HG03342 (cell line): ENCODE measurements at regions not wholly inside any gene's neighbourhood (a gene's known extent, or its start where the extent isn't known, plus 50 kb on each side); places are given as distances from the start of the nearest gene placed in this dataset.
"Not testable (repeated sequence)": the region's sequence is repeated elsewhere in the genome, so short reads cannot be mapped to it uniquely, and the experiment has no call there.

Source experiments
- ATAC-seq: cut with Tn5 transposase; IDR thresholded peaks from one replicate; pipeline ENCODE4 v1.9.1; 2021; ENCODE audit warnings: mild to moderate bottlenecking, moderate library complexity; ENCODE audit not compliant: unreplicated experiment

DNA sequence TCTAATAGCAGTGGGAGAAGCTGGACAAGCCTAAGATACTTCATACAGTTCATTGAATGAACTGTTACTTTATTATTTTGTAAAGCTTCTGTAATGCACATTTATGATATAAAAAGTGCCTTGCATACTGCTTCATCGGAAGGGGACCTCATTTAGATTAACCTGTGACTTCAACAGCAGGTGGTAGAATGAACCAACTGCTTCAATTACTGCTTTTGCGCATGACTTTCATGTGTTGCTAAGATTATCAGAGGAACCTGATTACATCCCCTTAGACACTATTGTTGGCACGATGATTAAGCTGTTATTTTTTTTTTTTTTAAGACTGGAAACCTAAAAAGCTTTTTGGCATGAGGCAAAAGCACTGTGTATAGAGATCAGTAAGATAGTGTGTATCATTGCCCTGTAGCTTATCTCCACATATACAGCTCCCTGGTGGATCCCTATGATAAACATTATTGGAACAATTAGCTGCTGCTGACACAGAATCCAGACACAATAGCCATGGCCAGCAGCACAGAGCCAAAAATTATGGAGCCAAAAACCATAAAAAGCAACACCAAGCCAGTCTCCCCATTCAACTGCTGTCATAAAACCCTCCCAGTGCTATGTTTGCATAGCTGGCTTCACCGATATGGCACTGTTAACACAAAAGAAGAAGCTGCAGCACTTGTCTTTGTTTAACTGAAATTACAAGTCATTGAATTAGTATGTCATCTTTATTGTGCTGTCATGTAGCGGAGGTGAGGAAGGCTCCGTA, 731.6 kb upstream of the MMS22L start:
- no peak for ATAC-seq

- ATAC-seq: no peak
Measured at GRCh38 chr6:98016565-98016964, 733.5 kb upstream of the MMS22L start.

DNA sequence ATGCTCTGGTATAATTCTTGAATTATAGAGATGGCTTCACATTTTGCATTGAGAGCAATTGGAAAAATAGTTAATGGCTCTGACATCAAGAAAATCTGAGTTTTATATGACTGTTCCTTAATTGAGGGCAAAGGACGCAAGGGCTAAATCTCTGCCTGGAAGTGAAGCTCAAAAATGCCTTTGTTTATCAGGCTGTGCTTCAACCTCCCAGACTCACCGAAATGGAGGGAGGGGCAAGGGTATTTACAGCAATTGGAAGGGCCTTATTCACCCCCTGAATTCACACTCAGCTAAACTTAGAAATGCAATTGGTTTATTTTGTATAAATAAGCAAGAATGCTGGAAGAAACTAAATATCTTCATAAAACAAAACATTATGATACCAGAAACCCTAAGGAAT, 737.2 kb upstream of the MMS22L start:
- ATAC-seq: no peak

DNA sequence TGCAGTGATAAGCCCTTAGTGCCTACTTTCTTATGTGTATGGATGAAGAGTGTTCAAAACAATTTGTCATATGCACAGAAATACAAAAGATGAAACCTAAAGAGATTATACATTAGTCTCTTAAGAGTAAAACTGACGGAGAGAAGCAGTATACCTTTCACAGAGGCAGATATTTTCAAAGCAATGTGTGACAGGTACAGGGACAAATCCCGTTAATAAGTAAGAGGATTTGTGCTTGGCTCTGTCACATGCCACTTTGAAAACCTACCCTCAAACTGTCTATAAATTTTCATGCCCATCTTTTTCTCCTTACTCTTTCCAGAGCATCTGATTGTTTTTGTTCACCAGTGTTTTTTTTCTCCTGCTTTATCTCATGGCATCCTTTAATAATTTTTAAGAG, 741.3 kb upstream of the MMS22L start:
- no peak for ATAC-seq

DNA sequence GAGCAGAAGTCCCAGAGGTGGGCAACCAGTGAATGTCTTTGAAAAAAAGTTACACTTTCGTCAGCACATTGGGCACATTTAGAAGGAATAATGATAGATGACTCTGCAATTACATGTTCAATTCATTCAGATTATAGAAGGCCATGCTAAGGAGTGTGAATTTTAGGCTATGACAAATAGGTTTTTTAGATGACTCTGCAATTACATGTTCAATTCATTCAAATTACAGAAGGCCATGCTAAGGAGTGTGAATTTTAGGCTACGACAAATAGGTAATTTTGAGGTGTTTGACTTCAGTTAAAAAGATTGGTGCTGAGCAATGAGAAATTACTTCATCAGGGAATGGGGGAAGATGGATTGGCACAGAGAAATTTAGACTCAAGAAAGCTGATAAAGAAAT, 744.9 kb upstream of the MMS22L start:
- no peak for ATAC-seq

- no peak for ATAC-seq
Measured at GRCh38 chr6:98033617-98034016, 750.6 kb upstream of the MMS22L start.

GRCh38 chr6:98036344-98036923, 753.4 kb upstream of the MMS22L start:
- no peak for ATAC-seq

DNA sequence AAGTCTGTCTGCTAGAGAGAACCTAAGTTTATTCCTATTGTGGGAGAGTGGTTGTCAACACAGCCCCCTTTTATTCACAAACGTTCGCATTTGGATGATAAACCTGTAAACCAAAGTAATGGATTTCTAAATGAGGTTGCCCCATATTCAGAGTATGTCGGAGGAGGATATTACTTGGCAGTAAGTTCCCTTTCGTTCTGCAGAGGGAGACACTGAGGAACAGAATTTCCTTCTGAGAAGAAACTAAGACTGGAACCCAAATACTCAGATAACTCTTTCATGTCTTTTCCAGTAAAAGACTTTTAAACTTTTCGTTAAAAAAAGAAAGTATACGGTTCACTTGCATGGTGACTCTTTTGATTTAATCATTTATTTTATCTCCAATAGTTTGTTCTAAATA, 754.6 kb upstream of the MMS22L start:
- no peak for ATAC-seq

DNA sequence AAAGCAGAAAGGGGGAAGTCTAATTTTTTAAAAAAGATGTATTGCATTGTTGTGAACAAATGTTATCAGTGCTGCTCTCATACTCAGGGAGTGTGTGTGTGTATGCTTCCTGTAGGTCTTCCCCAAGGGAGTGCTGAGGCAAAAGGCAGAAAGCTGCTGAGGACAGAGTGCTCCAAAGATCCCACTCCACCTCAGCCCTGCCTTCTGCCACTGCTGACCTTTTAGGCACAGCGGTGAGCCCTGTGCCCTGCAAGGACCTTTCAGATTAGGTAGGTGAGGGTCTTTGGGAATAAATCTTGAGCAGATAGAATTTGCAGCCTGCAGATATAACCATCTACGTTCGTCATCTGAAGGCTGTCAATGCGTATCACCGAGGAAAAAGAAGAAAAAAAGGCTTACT, 756.4 kb upstream of the MMS22L start:
- no peak for ATAC-seq

DNA sequence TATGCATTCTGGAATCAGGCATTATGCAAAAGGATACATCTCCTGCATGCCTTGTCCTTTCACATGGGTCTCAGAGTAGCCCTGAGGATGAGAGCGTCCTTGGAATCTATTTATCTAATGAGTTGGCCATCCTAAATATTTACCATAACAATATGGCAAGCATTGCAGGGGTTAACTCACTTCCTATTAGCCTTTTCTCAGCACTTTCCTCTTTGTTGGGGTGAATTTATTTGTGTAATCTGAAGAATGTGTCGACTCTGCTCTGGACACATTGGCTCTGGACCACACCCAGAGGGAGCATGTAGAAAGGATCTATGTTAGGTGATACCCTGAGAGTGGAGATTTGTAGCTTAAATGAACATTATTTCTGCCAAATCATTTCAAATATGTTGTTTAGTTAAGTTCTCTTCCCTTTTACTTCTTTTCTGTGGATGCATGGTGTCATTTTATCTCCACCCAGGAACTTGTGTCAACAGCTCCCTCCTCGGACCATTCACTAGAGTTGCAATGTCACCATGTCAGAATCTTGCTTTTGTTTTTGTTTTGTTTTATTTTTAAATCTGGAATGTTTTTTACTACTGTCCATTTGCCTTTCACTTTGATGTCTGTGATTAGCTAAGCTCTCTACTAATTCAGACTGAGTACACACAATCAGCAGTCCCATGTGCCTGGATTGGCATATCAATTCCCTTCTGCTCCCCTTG, 757.0 kb upstream of the MMS22L start:
- no peak for ATAC-seq

GRCh38 chr6:98041056-98041455, 758.0 kb upstream of the MMS22L start:
- ATAC-seq: no peak

GRCh38 chr6:98041921-98042320, 758.9 kb upstream of the MMS22L start:
- no peak for ATAC-seq

DNA sequence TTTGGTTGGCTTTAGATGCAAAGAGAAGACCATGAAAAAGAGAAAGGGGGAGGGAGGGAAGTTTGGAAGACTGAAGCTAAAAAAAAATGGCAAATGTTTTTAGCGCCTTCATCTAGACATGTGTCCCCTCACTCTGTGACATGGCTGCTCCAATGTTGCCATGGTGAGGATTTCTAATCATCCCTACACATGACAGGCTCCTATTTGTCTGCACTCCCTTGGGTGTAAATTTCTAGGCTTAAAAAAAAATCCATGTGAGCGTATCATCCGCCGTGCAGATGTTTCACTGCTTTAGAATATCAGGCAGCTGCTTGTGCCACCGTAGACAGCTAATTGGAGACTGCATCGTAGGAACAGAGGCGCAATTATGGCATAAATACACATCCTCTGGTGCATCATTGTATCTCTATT, 761.1 kb upstream of the MMS22L start:
- ATAC-seq: no peak

GRCh38 chr6:98044791-98045470, 761.9 kb upstream of the MMS22L start:
- no peak for ATAC-seq

GRCh38 chr6:98047164-98047563, 764.1 kb upstream of the MMS22L start:
- ATAC-seq: no peak

- no peak for ATAC-seq
Measured at GRCh38 chr6:98047871-98048270, 764.9 kb upstream of the MMS22L start.

DNA sequence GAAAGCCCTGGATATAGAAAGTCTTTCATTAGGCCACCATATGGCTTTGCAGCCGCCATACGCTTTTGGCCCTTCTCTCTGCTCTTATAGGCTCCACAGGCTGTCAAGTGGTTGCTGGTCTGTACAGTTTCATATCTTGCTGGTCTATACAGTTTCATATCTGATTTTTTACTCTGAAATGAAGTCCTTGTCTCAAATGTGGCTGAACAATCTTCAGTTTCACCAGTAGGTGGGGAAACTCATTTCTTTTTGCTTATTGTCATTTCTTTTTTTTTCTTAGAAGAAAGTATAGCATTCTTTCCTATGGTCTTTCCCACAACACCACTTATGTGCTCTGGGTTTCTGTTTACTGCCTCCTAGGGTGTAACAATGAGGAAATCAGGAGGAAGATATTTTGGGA, 771.4 kb upstream of the MMS22L start:
- peak; percentile 78 for ATAC-seq

DNA sequence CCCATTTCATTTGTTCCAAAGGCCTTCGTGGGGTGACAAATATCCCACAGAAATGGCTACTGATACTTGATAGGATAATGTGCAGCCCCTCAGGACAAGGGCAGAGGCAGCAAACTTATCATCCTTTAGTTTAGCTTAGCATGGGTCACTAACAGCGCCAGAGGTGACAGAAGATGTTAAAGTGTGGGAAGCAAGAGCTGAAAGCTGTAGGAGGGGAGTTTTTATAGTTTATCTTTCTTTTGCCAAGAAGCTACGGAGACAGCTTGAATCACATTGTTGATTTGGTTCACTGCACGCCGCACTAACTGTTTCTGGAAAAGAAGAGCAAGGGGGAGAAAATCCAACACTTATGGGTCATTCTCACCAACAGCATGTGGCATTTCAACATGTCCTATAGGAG, 773.9 kb upstream of the MMS22L start:
- ATAC-seq: no peak

GRCh38 chr6:98067375-98067774, 767.0 kb upstream of the POU3F2 start:
- no peak for ATAC-seq

GRCh38 chr6:98088537-98088936, 745.8 kb upstream of the POU3F2 start:
- ATAC-seq: not testable (repeated sequence)

DNA sequence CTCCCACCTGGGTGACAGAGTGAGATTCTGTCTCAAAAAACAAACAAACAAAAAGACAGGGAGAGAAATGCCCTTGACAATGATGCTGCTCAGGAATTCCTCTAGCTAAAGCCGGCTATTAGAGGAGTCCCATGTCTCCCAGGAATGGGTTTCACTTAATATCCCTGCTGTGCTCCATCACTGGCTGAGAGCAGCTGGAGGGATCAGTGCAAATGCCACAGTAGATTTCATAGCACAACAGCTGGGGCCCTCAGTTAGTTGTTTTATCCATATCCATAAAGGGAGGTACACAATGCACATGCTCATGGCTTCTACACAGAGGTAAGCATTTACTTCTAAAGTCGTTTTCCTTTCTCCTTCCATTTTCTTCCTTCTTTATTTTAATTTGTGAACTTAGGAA, 742.0 kb upstream of the POU3F2 start:
- ATAC-seq: no peak

- ATAC-seq: no peak
Measured at GRCh38 chr6:98094696-98095095, 739.7 kb upstream of the POU3F2 start.
